Thoracic aorta (tissue), 2 donors: ENCODE measurements at regions not wholly inside any gene's neighbourhood (a gene's known extent, or its start where the extent isn't known, plus 50 kb on each side); places are given as distances from the start of the nearest gene placed in this dataset.

Experiments used
- ATAC-seq: fragments of 150-250 bp; one replicate; pipeline ENCODE4 v1.8.0; 2017; ENCODE audit warnings: low read depth; ENCODE audit not compliant: insufficient number of reproducible peaks, low FRiP score
- DNase-seq: peaks from one replicate; pipeline ENCODE4 v3.0.0-alpha.2; 2020; ENCODE audit warnings: low spot score
- H3K27ac ChIP-seq, 2 donors: fragments of 200-600 bp; sonication (generic); 1 replicate in 1 of 2; 2 replicates in 1 of 2; pipeline ENCODE4 v1.5.1; 2016; ENCODE audit warnings: mild to moderate bottlenecking in 2 of 2, moderate library complexity in 2 of 2
- H3K27me3 ChIP-seq: fragments of 200-600 bp; sonication (generic); replicated peaks from 2 replicates; pipeline ENCODE4 v1.6.0; 2016; ENCODE audit warnings: mild to moderate bottlenecking; ENCODE audit not compliant: insufficient read depth
- H3K36me3 ChIP-seq: fragments of 200-600 bp; sonication (generic); one replicate; pipeline ENCODE4 v1.5.1; 2016
- H3K4me1 ChIP-seq, 2 donors: fragments of 200-600 bp; sonication (generic); 1 replicate in 1 of 2; 2 replicates in 1 of 2; pipeline versions ENCODE4 v1.5.1 to v1.6.0; 2016; ENCODE audit warnings: low read depth in 2 of 2, mild to moderate bottlenecking in 1 of 2; ENCODE audit not compliant: control insufficient read depth in 1 of 2
- H3K4me3 ChIP-seq: fragments of 200-600 bp; sonication (generic); 2 replicates; pipeline ENCODE4 v1.5.1; 2016; ENCODE audit warnings: mild to moderate bottlenecking
- H3K9me3 ChIP-seq: fragments of 200-600 bp; sonication (generic); 2 replicates; pipeline ENCODE4 v1.5.1; 2016
- CTCF ChIP-seq: fragments of 200-600 bp; sonication (generic); IDR thresholded peaks from one replicate; pipeline ENCODE4 v1.5.1; 2019; ENCODE audit warnings: antibody characterized with exemption

GRCh38 chr1:166785987-166786386, 53.3 kb upstream of the POGK start:
- DNase-seq = no peak
- TF ChIP-seq CTCF = no peak
- Histone ChIP-seq H3K4me3 (no peak overlapping the region), H3K4me1 (no peaks in the 10 kb centered on the region), H3K9me3 (no peaks in the 10 kb centered on the region), H3K27me3 (no peaks in the 10 kb centered on the region), H3K36me3 (no peaks in the 10 kb centered on the region), H3K27ac (no peak overlapping the region)
- no peak for ATAC-seq

- no peak for TF ChIP-seq CTCF
- H3K36me3 ChIP-seq = no peaks in the 10 kb centered on the region
- no peak for ATAC-seq
- H3K4me3 ChIP-seq = no peak overlapping the region
- H3K27ac ChIP-seq = no peak overlapping the region
- H3K4me1 ChIP-seq = no peaks in the 10 kb centered on the region
- H3K9me3 ChIP-seq = no peaks in the 10 kb centered on the region
- DNase-seq = no peak
- no peaks in the 10 kb centered on the region for H3K27me3 ChIP-seq
Observed at GRCh38 chr1:166789286-166789685, 50.0 kb upstream of the POGK start.
